HepG2 (cell line): ENCODE measurements at regions not wholly inside any gene's neighbourhood (a gene's known extent, or its start where the extent isn't known, plus 50 kb on each side); places are given as distances from the start of the nearest gene placed in this dataset.

Experiments
- AKAP8 ChIP-seq: sonication (generic); formaldehyde crosslinking; IDR thresholded peaks from 2 replicates; pipeline ENCODE4 v1.5.1; 2020; ENCODE audit warnings: mild to moderate bottlenecking, missing genetic modification reagents
- ARNT ChIP-seq: fragments of 450-650 bp; IDR thresholded peaks from 2 replicates; pipeline ENCODE4 v1.6.1; 2017
- CCDC6 ChIP-seq: sonication (generic); formaldehyde crosslinking; IDR thresholded peaks from 2 replicates; pipeline ENCODE4 v1.8.1; 2022; ENCODE audit warnings: mild to moderate bottlenecking, missing genetic modification reagents, moderate library complexity
- CEBPB ChIP-seq: IDR thresholded peaks from 2 replicates; pipeline ENCODE4 v1.6.1; 2011; ENCODE audit warnings: low read depth, low read length, improper control_type of control experiment, borderline replicate concordance
- CREBL2 ChIP-seq: sonication (generic); formaldehyde crosslinking; IDR thresholded peaks from 2 replicates; pipeline ENCODE4 v1.8.1; 2023; ENCODE audit warnings: missing genetic modification reagents, mild to moderate bottlenecking, borderline replicate concordance
- DRAP1 ChIP-seq: IDR thresholded peaks from 2 replicates; pipeline ENCODE4 v1.6.1; 2016; ENCODE audit warnings: missing genetic modification reagents, missing compliant biosample characterization
- ELF3 ChIP-seq: IDR thresholded peaks from 2 replicates; pipeline ENCODE4 v1.6.1; 2016; ENCODE audit warnings: missing genetic modification reagents, missing compliant biosample characterization
- FOXC1 ChIP-seq: sonication (generic); formaldehyde crosslinking; IDR thresholded peaks from 2 replicates; pipeline ENCODE4 v1.8.0; 2022; ENCODE audit warnings: mild to moderate bottlenecking, missing genetic modification reagents, borderline replicate concordance
- FOXP1 ChIP-seq, 2 experiments: fragments of 450-650 bp in 1 of 2; IDR thresholded peaks; 2 replicates each; pipeline ENCODE4 v1.6.1; 2017 to 2018; ENCODE audit warnings: antibody characterized with exemption in 1 of 2
- JUNB ChIP-seq: sonication (generic); formaldehyde crosslinking; IDR thresholded peaks from 2 replicates; pipeline ENCODE4 v1.8.0; 2022; ENCODE audit warnings: missing genetic modification reagents, mild to moderate bottlenecking, borderline replicate concordance
- POLR2AphosphoS2 ChIP-seq: IDR thresholded peaks from 2 replicates; pipeline ENCODE4 v1.6.1; 2011; ENCODE audit warnings: low read depth, low read length, improper control_type of control experiment
- RARG ChIP-seq: sonication (generic); formaldehyde crosslinking; IDR thresholded peaks from 2 replicates; pipeline ENCODE4 v1.4.0; 2020; ENCODE audit warnings: low read depth, mild to moderate bottlenecking, missing genetic modification reagents
- SP140L ChIP-seq: sonication (generic); formaldehyde crosslinking; IDR thresholded peaks from 2 replicates; pipeline ENCODE4 v1.4.0; 2020; ENCODE audit warnings: missing genetic modification reagents, borderline replicate concordance
- STAT6 ChIP-seq: sonication (generic); formaldehyde crosslinking; IDR thresholded peaks from 2 replicates; pipeline ENCODE4 v1.4.0; 2020; ENCODE audit warnings: missing genetic modification reagents, mild to moderate bottlenecking, borderline replicate concordance
- USF2 ChIP-seq, 2 experiments: sonication (generic) in 1 of 2; formaldehyde crosslinking in 1 of 2; IDR thresholded peaks; 2 replicates each; pipeline versions ENCODE4 v1.5.1 to v1.6.1; 2011 to 2020; ENCODE audit warnings: borderline replicate concordance in 1 of 2, low read depth in 1 of 2, low read length in 1 of 2, mild to moderate bottlenecking in 1 of 2, missing genetic modification reagents in 1 of 2, moderate library complexity in 1 of 2
- ZBTB37 ChIP-seq: sonication (generic); formaldehyde crosslinking; IDR thresholded peaks from 2 replicates; pipeline ENCODE4 v1.4.0; 2020; ENCODE audit warnings: mild to moderate bottlenecking, missing genetic modification reagents
- ZNF224 ChIP-seq: sonication (generic); formaldehyde crosslinking; IDR thresholded peaks from 2 replicates; pipeline ENCODE4 v1.5.0; 2020; ENCODE audit warnings: mild to moderate bottlenecking, missing genetic modification reagents
- ZNF280D ChIP-seq: sonication (generic); formaldehyde crosslinking; IDR thresholded peaks from 2 replicates; pipeline ENCODE4 v1.5.1; 2020; ENCODE audit warnings: mild to moderate bottlenecking, missing genetic modification reagents
- ZNF383 ChIP-seq: sonication (generic); formaldehyde crosslinking; IDR thresholded peaks from 2 replicates; pipeline ENCODE4 v1.4.0; 2020; ENCODE audit warnings: missing genetic modification reagents, mild to moderate bottlenecking, borderline replicate concordance

- TF ChIP-seq SP140L (CRISPR knock-in tag) (no peak), ZNF383 (CRISPR knock-in tag) (0 out of 2 replicates have a peak, but pooled peaks have one; percentile 41), DRAP1 (CRISPR knock-in tag) (no peak; the same call in 1 of the 2 replicates), FOXC1 (CRISPR knock-in tag) (no peak), STAT6 (CRISPR knock-in tag) (no peak), AKAP8 (CRISPR knock-in tag) (no peak), ZBTB37 (no peak), POLR2AphosphoS2 (no peak), ZNF224 (CRISPR knock-in tag) (no peak), CREBL2 (no peak), USF2 (IDR thresholded peaks at IDR 0.05; ENCODE audit: low read depth, low read length) (no peak), USF2 (CRISPR knock-in tag; IDR thresholded peaks at IDR 0.05; ENCODE audit: borderline replicate concordance) (no peak), FOXP1 (IDR thresholded peaks at IDR 0.05) (no peak), FOXP1 (CRISPR knock-in tag; IDR thresholded peaks at IDR 0.05) (peak; percentile 37; the same call in 1 of the 2 replicates), ARNT (no peak), CCDC6 (no peak), CEBPB (no peak), ZNF280D (CRISPR knock-in tag) (peak; percentile 52; the same call in 1 of the 2 replicates), JUNB (CRISPR knock-in tag) (no peak), RARG (CRISPR knock-in tag) (no peak), ELF3 (no peak; the same call in 1 of the 2 replicates)
These were observed 130.7 kb downstream of the MN1 start (continued) for GRCh38 chr22:27670701-27671412.
